ENCODE measurements at regions not wholly inside any gene's neighbourhood (a gene's known extent, or its start where the extent isn't known, plus 50 kb on each side); places are given as distances from the start of the nearest gene placed in this dataset.

- no peak overlapping the region for H3K4me3 ChIP-seq
- no peaks in the 10 kb centered on the region for H3K4me1 ChIP-seq (replicated peaks in 1 of 2)
- WGBS, 10 experiments: 0 to 89% (median 57%) methylated on average over 1 to 3 of the region's 3 CpGs
- H3K27ac ChIP-seq: no peak overlapping the region
- in situ Hi-C loops (cut with MboI; ENCODE audit: low pct_unique_long_range_greater_than_20kb in 2 of 9, low sequenced_read_pairs in 9 of 9, unreplicated experiment in 9 of 9): no loop called here
- peak; percentile 49 to 96 (median 83) for ATAC-seq (replicated peaks in 6 of 8)
Measured at GRCh38 chr11:128210148-128210940, 377.0 kb downstream of the ETS1 start.

DNA sequence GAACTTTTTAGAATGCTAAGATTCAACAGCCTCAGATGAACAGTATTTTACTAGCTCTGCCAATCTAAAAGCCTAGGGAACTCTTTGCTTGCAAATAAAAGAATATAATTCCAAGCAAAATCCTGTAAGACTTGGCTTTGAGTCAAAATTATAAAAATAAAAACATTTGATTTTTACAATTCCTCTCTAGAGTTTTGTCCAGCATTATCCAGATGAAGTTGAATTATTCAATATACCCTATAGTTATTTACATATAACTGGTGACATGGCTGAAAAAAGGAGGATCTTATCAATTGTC, 378.3 kb downstream of the ETS1 start:
- no peaks in the 10 kb centered on the region for H3K4me1 ChIP-seq (replicated peaks in 1 of 2)
- H3K4me3 ChIP-seq: no peak overlapping the region
- in situ Hi-C loops (cut with MboI; ENCODE audit: low pct_unique_long_range_greater_than_20kb in 2 of 9, low sequenced_read_pairs in 9 of 9, unreplicated experiment in 9 of 9): no loop called here
- no peak for ATAC-seq (replicated peaks in 6 of 8)
- H3K27ac ChIP-seq: no peak overlapping the region

DNA sequence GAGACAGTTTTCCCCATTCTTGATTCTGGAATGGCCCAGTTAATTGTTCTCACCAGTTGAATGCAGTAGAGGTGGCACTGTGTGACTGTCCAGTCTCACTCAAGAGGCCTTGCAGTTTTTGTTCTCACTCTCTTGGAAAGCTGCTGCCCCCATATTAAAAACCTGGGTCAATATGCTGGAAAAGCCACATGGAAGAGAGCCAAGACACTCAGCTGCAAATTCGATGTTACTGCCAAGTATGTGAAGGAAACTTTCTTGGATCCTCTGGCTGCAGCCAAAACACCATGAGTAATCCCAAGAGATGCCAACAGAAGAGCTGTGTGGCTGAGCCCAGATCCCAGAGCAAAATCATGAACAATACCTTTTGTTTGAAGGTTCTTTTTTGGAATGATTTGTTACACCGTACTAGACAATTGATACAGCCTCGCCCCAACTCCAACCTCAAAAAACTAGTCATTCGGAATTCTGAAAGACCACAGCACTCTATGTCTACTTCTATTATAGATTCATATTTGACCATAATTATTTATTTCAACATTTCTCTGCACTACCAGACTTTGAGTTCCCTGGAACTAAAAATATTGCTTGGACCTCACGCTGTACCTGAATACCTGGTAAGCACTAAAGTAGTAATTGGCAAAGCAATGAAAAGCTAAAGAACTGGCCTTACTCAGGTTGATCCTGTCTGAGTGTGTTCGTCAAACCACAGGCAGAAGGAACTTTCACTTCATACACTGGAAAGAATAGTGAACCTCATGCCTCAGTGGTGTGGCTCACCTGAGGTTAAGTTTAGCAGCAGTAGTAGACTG, 378.8 kb downstream of the ETS1 start:
- 33 to 89% (median 66%) methylated on average over 1 to 6 of the region's 6 CpGs; no CpG with 5 or more reads in 1 of the 10 experiments for WGBS, 10 experiments
- Histone ChIP-seq H3K27ac (no peak overlapping the region), H3K4me3 (no peak overlapping the region), H3K4me1 (replicated peaks in 1 of 2) (no peaks in the 10 kb centered on the region)
- in situ Hi-C loops (cut with MboI; ENCODE audit: low pct_unique_long_range_greater_than_20kb in 2 of 9, low sequenced_read_pairs in 9 of 9, unreplicated experiment in 9 of 9): no loop called here
- ATAC-seq (replicated peaks in 6 of 8): peak in 4 of 8 experiments; percentile 9 to 16 (median 12)

GRCh38 chr11:128207861-128208321, 379.5 kb downstream of the ETS1 start:
- in situ Hi-C loops (cut with MboI; ENCODE audit: low pct_unique_long_range_greater_than_20kb in 2 of 9, low sequenced_read_pairs in 9 of 9, unreplicated experiment in 9 of 9): no loop called here
- Histone ChIP-seq H3K27ac (no peak overlapping the region), H3K4me3 (no peak overlapping the region), H3K4me1 (replicated peaks in 1 of 2) (no peaks in the 10 kb centered on the region)
- 17 to 89% (median 73%) methylated on average over 1 to 3 of the region's 3 CpGs; no CpG with 5 or more reads in 1 of the 10 experiments for WGBS, 10 experiments
- peak in 1 of 8 experiments; percentile 15 for ATAC-seq (replicated peaks in 6 of 8)

DNA sequence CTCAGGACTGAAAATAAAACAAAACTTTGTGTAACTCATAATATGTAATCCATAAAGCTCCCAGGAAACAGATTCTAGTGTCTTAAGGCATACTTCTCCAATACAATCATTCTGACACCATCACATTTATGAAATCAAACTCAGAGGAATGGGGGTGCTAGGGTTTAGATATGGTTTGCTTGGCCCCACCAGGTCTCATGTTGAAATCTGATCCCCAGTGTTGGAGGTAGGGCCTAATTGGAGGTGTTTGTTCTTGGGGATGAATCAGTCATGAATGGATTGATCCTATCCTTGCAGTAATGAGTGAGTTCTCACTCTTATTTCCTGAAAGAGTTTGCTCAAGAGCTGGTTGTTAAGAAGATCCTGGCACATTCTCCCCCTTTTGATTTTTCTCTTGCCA, 380.9 kb downstream of the ETS1 start:
- no peak overlapping the region for H3K27ac ChIP-seq
- no peak for ATAC-seq (replicated peaks in 6 of 8)
- no peaks in the 10 kb centered on the region for H3K4me1 ChIP-seq (replicated peaks in 1 of 2)
- in situ Hi-C loops (cut with MboI; ENCODE audit: low pct_unique_long_range_greater_than_20kb in 2 of 9, low sequenced_read_pairs in 9 of 9, unreplicated experiment in 9 of 9): no loop called here
- H3K4me3 ChIP-seq: no peak overlapping the region

DNA sequence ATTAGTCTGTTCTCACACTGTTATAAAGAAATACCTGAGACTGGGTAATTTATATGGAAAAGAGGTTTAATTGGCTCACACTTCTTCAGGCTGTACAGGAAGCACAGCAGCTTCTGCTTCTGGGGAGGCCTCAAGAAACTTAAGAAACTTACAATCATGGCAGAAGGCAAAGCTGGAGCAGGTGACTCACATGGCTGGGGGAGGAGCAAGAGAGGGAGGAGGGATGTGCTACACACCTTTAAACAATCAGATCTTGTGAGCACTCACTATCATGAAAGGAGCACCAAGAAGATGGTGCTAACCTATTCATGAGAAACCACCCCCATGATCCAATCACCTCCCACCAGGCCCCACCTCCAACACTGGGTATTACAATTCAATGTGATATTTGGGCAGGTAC, 381.6 kb downstream of the ETS1 start:
- in situ Hi-C loops (cut with MboI; ENCODE audit: low pct_unique_long_range_greater_than_20kb in 2 of 9, low sequenced_read_pairs in 9 of 9, unreplicated experiment in 9 of 9): no loop called here
- Histone ChIP-seq H3K4me1 (replicated peaks in 1 of 2) (no peaks in the 10 kb centered on the region), H3K4me3 (no peak overlapping the region), H3K27ac (no peak overlapping the region)
- ATAC-seq (replicated peaks in 6 of 8): no peak

DNA sequence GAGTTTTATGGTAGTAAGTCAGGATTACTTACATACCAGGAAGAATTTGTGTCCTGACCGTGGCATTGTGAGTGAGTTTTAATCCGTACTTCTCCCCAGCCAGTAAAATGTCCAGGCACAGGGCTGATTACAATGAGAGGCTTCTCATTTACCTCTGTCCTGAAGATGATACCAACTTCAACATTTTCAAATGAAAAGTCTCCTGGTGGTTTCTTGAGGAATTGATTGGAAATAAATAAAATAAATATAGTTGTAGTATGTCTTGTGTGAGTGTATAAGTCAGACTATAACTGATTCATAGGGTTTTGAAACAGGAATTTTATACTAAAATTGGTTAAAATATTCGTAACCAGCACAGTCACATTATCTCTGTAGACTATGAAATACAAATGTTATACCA, 382.5 kb downstream of the ETS1 start:
- Histone ChIP-seq H3K27ac (no peak overlapping the region), H3K4me1 (replicated peaks in 1 of 2) (no peaks in the 10 kb centered on the region), H3K4me3 (no peak overlapping the region)
- 43 to 100% (median 85%) methylated on average over 1 to 3 of the region's 3 CpGs for WGBS, 10 experiments
- in situ Hi-C loops (cut with MboI; ENCODE audit: low pct_unique_long_range_greater_than_20kb in 2 of 9, low sequenced_read_pairs in 9 of 9, unreplicated experiment in 9 of 9): no loop called here
- no peak for ATAC-seq (replicated peaks in 6 of 8)

GRCh38 chr11:128201801-128202200, 385.6 kb downstream of the ETS1 start:
- WGBS, 10 experiments: 14 to 94% (median 78%) methylated on average over 1 to 3 of the region's 4 CpGs; no CpG with 5 or more reads in 3 of the 10 experiments
- in situ Hi-C loops (cut with MboI; ENCODE audit: low pct_unique_long_range_greater_than_20kb in 2 of 9, low sequenced_read_pairs in 9 of 9, unreplicated experiment in 9 of 9): no loop called here

GRCh38 chr11:128201009-128201408, 386.3 kb downstream of the ETS1 start:
- in situ Hi-C loops (cut with MboI; ENCODE audit: low pct_unique_long_range_greater_than_20kb in 2 of 9, low sequenced_read_pairs in 9 of 9, unreplicated experiment in 9 of 9): no loop called here
- WGBS, 10 experiments: 20 to 100% (median 85%) methylated on average over 1 to 5 of the region's 5 CpGs; no CpG with 5 or more reads in 2 of the 10 experiments
- ATAC-seq (replicated peaks in 6 of 8): no peak
- H3K4me1 ChIP-seq (replicated peaks in 1 of 2): no peaks in the 10 kb centered on the region
- no peak overlapping the region for H3K27ac ChIP-seq
- no peak overlapping the region for H3K4me3 ChIP-seq

More at GRCh38 chr11:128201801-128202200, 385.6 kb downstream of the ETS1 start:
- no peak for ATAC-seq (replicated peaks in 6 of 8)
- no peak overlapping the region for H3K27ac ChIP-seq
- no peak overlapping the region for H3K4me3 ChIP-seq
- H3K4me1 ChIP-seq (replicated peaks in 1 of 2): no peaks in the 10 kb centered on the region

DNA sequence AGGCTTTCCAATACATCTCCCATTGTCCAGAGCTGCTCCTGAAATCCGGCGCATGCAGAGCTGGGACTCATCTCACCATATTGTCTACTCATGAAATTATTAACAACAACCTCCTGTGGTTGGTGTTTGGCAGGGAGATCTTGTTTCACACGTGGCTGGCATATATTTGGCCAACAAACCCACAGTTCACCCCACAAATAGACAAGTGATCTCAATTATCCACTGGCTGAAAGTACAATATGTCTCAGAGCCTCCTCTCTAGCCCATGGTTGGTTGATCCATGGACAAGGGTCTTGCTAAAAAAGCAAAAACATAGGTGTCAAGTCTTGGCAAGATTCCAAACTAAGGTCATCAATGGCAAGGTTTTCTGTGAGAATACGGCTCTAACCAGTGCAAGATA, 386.9 kb downstream of the ETS1 start:
- Histone ChIP-seq H3K4me3 (no peak overlapping the region), H3K4me1 (replicated peaks in 1 of 2) (no peaks in the 10 kb centered on the region), H3K27ac (no peak overlapping the region)
- in situ Hi-C loops (cut with MboI; ENCODE audit: low pct_unique_long_range_greater_than_20kb in 2 of 9, low sequenced_read_pairs in 9 of 9, unreplicated experiment in 9 of 9): no loop called here
- no peak for ATAC-seq (replicated peaks in 6 of 8)
- WGBS, 10 experiments: 44 to 83% (median 72%) methylated on average over 1 to 4 of the region's 4 CpGs; no CpG with 5 or more reads in 4 of the 10 experiments

DNA sequence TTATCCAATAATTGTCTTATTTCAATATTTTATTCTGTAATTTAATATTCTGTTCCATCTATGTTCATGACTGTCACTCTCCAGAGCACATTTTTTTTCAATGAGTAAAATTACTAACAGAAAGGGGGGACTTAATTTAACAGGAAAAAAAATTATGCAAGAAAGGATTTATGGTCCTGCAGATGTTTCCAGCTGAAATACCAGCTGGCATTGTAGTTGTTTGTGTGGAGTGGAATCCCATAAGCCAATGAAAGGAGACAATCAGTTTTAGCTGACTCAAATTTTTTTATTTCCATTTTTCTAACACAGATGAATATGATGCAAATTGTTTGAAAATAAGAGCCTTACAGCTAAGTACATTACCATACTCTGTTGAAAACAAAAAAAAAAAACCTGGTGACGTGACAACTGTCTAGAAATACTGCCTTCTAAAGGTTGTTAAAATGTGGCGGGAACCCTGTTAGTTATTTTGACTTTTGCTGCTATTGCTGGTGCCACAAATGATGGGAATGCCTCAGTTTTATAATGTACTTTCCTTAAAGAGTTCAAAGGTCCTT, 389.1 kb downstream of the ETS1 start:
- Histone ChIP-seq H3K27ac (no peak overlapping the region), H3K4me3 (no peak overlapping the region), H3K4me1 (replicated peaks in 1 of 2) (no peaks in the 10 kb centered on the region)
- in situ Hi-C loops (cut with MboI; ENCODE audit: low pct_unique_long_range_greater_than_20kb in 2 of 9, low sequenced_read_pairs in 9 of 9, unreplicated experiment in 9 of 9): loop anchor here in 3 of 9 experiments (25.0 kb wide), 2 partner anchors 89 to 439 kb away; no protein-coding TSS in a partner anchor
- WGBS, 10 experiments: 10 to 100% (median 59%) methylated on average over 1 to 2 of the region's 2 CpGs; no CpG with 5 or more reads in 2 of the 10 experiments
- peak in 3 of 8 experiments; percentile 30 to 88 (median 83) for ATAC-seq (replicated peaks in 6 of 8)

DNA sequence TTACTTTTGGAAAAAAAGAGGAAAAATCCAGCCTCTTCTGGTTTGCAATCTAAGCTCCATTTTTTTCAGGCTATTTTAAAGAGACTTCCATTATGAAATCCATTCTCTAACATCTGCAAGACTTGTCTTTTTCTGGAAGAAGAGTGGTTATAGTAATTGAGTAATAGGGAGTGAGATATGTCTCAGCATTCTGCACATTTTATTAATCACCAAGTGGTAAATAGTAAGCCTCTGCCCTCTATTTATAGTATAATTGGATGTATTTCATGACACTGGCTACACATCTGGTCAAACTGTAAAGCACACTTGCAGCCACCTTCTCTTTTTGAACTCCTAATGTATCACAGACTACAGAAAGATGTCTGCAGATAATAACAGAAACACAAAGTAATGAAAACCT, 391.1 kb downstream of the ETS1 start:
- in situ Hi-C loops (cut with MboI; ENCODE audit: low pct_unique_long_range_greater_than_20kb in 2 of 9, low sequenced_read_pairs in 9 of 9, unreplicated experiment in 9 of 9): loop anchor here in 3 of 9 experiments (25.0 kb wide), 2 partner anchors 91 to 441 kb away; no protein-coding TSS in a partner anchor
- H3K4me1 ChIP-seq (replicated peaks in 1 of 2): no peaks in the 10 kb centered on the region
- no peak for ATAC-seq (replicated peaks in 6 of 8)

DNA sequence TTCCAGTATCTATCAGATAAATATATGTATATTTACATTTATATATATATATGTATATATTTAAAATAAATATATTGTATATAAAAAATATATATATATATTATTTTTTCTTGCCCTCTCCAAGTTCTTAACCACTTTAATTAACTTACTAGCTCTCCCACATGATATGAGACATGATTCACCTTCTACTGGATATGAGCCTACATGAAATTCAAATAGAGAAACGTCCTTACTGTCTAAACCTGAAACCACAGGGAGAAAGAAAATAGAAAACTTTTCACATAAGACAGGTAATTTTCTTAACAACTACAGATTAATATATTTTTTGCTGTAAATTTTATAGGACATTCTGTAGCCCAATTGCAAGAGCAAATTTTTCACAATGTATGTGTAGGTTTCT, 391.6 kb downstream of the ETS1 start:
- in situ Hi-C loops (cut with MboI; ENCODE audit: low pct_unique_long_range_greater_than_20kb in 2 of 9, low sequenced_read_pairs in 9 of 9, unreplicated experiment in 9 of 9): loop anchor here in 3 of 9 experiments (25.0 kb wide), 2 partner anchors 92 to 442 kb away; no protein-coding TSS in a partner anchor
- Histone ChIP-seq H3K4me3 (no peak overlapping the region), H3K4me1 (replicated peaks in 1 of 2) (no peaks in the 10 kb centered on the region), H3K27ac (no peak overlapping the region)
- no peak for ATAC-seq (replicated peaks in 6 of 8)
- 10 to 89% (median 38%) methylated on average over 1 of the region's 1 CpG; no CpG with 5 or more reads in 3 of the 10 experiments for WGBS, 10 experiments

More for the DNA sequence above, 391.1 kb downstream of the ETS1 start:
- H3K4me3 ChIP-seq: no peak overlapping the region
- no peak overlapping the region for H3K27ac ChIP-seq
